ENCODE measurements at regions not wholly inside any gene's neighbourhood (a gene's known extent, or its start where the extent isn't known, plus 50 kb on each side); places are given as distances from the start of the nearest gene placed in this dataset.
A peak's percentile ranks its signal among the peaks of the same experiment; 100 is the strongest.

DNA sequence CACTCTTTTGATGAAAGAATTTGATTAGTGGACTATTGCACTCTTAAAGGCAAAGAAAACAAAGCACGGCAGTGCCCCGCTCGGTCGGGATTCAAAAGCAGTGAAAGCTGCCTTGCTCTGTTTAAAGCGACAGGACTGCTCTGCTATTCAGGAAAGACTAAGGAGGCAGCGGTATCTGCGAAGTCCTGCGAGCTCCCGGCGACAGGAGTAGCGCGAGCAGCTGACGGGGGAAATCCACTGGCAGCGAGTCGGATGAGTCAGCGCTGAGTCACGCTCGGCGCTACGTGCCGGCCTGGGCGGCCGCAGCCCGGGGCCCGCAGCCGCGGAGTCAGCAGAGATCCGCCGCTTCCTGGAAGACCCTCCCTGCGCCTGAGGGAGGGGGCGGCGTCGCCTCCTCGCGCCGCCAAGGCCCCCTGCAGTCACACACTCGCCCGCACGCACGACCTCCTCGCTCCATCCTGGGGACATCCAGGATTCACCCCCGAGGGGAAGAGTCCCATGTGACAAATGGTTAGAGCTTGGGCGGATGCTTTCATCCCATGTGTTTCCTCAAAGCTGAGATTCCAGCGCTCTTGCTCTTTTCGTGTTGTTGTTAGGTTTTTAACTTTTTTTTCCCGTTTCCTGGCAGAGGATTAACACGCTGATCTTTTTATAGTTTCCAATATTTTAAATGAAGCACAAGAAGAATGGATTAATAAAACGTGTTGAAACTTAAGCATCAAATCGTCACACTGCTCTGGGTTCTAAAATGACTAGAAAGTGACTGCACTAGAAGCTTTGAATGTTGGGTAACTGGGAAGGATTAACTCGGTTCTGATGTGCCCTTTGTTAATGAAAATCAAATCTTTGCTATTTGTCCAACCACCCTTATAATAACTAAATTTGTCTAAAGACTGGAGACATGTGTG lies 102.5 kb downstream of the ARRDC3 start (continued):
- TF ChIP-seq, protein P1, sequence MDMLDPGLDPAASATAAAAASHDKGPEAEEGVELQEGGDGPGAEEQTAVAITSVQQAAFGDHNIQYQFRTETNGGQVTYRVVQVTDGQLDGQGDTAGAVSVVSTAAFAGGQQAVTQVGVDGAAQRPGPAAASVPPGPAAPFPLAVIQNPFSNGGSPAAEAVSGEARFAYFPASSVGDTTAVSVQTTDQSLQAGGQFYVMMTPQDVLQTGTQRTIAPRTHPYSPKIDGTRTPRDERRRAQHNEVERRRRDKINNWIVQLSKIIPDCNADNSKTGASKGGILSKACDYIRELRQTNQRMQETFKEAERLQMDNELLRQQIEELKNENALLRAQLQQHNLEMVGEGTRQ (IDR thresholded peaks at IDR 0.05): peak; percentile 66
- no peak for TF ChIP-seq ESRRA (IDR thresholded peaks at IDR 0.05; ENCODE audit: borderline replicate concordance, low read length)
- peak; percentile 88 for TF ChIP-seq HEYL (CRISPR knock-in tag; IDR thresholded peaks at IDR 0.05)
- TF ChIP-seq, protein P2, sequence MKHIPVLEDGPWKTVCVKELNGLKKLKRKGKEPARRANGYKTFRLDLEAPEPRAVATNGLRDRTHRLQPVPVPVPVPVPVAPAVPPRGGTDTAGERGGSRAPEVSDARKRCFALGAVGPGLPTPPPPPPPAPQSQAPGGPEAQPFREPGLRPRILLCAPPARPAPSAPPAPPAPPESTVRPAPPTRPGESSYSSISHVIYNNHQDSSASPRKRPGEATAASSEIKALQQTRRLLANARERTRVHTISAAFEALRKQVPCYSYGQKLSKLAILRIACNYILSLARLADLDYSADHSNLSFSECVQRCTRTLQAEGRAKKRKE (CRISPR knock-in tag; IDR thresholded peaks at IDR 0.05; ENCODE audit: low read depth): peak; percentile 98
- TF ChIP-seq EHMT2 (IDR thresholded peaks at IDR 0.05; ENCODE audit: low read depth): no peak
- TF ChIP-seq, protein P3, sequence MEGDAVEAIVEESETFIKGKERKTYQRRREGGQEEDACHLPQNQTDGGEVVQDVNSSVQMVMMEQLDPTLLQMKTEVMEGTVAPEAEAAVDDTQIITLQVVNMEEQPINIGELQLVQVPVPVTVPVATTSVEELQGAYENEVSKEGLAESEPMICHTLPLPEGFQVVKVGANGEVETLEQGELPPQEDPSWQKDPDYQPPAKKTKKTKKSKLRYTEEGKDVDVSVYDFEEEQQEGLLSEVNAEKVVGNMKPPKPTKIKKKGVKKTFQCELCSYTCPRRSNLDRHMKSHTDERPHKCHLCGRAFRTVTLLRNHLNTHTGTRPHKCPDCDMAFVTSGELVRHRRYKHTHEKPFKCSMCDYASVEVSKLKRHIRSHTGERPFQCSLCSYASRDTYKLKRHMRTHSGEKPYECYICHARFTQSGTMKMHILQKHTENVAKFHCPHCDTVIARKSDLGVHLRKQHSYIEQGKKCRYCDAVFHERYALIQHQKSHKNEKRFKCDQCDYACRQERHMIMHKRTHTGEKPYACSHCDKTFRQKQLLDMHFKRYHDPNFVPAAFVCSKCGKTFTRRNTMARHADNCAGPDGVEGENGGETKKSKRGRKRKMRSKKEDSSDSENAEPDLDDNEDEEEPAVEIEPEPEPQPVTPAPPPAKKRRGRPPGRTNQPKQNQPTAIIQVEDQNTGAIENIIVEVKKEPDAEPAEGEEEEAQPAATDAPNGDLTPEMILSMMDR (IDR thresholded peaks at IDR 0.05): no peak
- TF ChIP-seq CHD2 (IDR thresholded peaks at IDR 0.05; ENCODE audit: low read length, partially characterized antibody): no peak
- no peak for TF ChIP-seq RCOR1 (IDR thresholded peaks at IDR 0.05; ENCODE audit: low read depth, low read length)
- TF ChIP-seq FOXS1 (CRISPR knock-in tag; IDR thresholded peaks at IDR 0.05): 0 out of 2 replicates have a peak, but pooled peaks have one; percentile 53
- no peak for TF ChIP-seq RFX5 (IDR thresholded peaks at IDR 0.05)
- peak; percentile 95 for TF ChIP-seq TFCP2L1 (CRISPR knock-in tag; IDR thresholded peaks at IDR 0.05)
- TF ChIP-seq, protein P4, sequence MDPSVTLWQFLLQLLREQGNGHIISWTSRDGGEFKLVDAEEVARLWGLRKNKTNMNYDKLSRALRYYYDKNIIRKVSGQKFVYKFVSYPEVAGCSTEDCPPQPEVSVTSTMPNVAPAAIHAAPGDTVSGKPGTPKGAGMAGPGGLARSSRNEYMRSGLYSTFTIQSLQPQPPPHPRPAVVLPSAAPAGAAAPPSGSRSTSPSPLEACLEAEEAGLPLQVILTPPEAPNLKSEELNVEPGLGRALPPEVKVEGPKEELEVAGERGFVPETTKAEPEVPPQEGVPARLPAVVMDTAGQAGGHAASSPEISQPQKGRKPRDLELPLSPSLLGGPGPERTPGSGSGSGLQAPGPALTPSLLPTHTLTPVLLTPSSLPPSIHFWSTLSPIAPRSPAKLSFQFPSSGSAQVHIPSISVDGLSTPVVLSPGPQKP (IDR thresholded peaks at IDR 0.05; ENCODE audit: low read depth, low read length): no peak
- TF ChIP-seq FOSB (CRISPR knock-in tag; IDR thresholded peaks at IDR 0.05): 0 out of 2 replicates have a peak, but pooled peaks have one; percentile 14
- TF ChIP-seq PHF8 (IDR thresholded peaks at IDR 0.05; ENCODE audit: borderline replicate concordance, low read depth): no peak; the same call in 1 of the 2 replicates
- TF ChIP-seq NR3C1 (IDR thresholded peaks at IDR 0.05): no peak
- no peak for TF ChIP-seq ZFP36 (IDR thresholded peaks at IDR 0.05; ENCODE audit: borderline replicate concordance, partially characterized antibody)
- TF ChIP-seq, protein P5, sequence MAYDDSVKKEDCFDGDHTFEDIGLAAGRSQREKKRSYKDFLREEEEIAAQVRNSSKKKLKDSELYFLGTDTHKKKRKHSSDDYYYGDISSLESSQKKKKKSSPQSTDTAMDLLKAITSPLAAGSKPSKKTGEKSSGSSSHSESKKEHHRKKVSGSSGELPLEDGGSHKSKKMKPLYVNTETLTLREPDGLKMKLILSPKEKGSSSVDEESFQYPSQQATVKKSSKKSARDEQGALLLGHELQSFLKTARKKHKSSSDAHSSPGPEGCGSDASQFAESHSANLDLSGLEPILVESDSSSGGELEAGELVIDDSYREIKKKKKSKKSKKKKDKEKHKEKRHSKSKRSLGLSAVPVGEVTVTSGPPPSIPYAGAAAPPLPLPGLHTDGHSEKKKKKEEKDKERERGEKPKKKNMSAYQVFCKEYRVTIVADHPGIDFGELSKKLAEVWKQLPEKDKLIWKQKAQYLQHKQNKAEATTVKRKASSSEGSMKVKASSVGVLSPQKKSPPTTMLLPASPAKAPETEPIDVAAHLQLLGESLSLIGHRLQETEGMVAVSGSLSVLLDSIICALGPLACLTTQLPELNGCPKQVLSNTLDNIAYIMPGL (CRISPR knock-in tag; IDR thresholded peaks at IDR 0.05; ENCODE audit: borderline replicate concordance): no peak
- TF ChIP-seq CBX2 (IDR thresholded peaks at IDR 0.05; ENCODE audit: borderline replicate concordance, low read depth): no peak
- no peak for TF ChIP-seq KDM5A (IDR thresholded peaks at IDR 0.05)
- TF ChIP-seq CEBPB (IDR thresholded peaks at IDR 0.05): 0 out of 4 replicates have a peak, but pooled peaks of 1 of the 2 experiments have one; percentile 25
- TF ChIP-seq HOXB5 (CRISPR knock-in tag; IDR thresholded peaks at IDR 0.05): peak; percentile 93
- TF ChIP-seq, protein P6, sequence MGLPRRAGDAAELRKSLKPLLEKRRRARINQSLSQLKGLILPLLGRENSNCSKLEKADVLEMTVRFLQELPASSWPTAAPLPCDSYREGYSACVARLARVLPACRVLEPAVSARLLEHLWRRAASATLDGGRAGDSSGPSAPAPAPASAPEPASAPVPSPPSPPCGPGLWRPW (IDR thresholded peaks at IDR 0.05): no peak
- no peak; the same call in 1 of the 2 replicates for TF ChIP-seq RARB (CRISPR knock-in tag; IDR thresholded peaks at IDR 0.05)
- TF ChIP-seq, protein P7, sequence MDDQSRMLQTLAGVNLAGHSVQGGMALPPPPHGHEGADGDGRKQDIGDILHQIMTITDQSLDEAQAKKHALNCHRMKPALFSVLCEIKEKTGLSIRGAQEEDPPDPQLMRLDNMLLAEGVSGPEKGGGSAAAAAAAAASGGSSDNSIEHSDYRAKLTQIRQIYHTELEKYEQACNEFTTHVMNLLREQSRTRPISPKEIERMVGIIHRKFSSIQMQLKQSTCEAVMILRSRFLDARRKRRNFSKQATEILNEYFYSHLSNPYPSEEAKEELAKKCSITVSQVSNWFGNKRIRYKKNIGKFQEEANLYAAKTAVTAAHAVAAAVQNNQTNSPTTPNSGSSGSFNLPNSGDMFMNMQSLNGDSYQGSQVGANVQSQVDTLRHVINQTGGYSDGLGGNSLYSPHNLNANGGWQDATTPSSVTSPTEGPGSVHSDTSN (IDR thresholded peaks at IDR 0.05): peak; percentile 81
- TF ChIP-seq RAD21 (conservative IDR thresholded peaks at IDR 0.05 in 1 of 2, IDR thresholded peaks at IDR 0.05 in 1 of 2): peak; percentile 3 to 45; a peak in 2 of 5 replicates
- TF ChIP-seq CBX8 (IDR thresholded peaks at IDR 0.05): no peak
- peak; percentile 61 to 85; a peak in 4 of 5 replicates for TF ChIP-seq EP300 (IDR thresholded peaks at IDR 0.05)
- TF ChIP-seq JUNB (IDR thresholded peaks at IDR 0.05): peak; percentile 97
- TF ChIP-seq KDM1A (IDR thresholded peaks at IDR 0.05; ENCODE audit: low read depth): no peak
- TF ChIP-seq NPAS2 (CRISPR knock-in tag; IDR thresholded peaks at IDR 0.05; ENCODE audit: borderline replicate concordance): peak; percentile 82
- TF ChIP-seq MAFK (IDR thresholded peaks at IDR 0.05; ENCODE audit: partially characterized antibody): peak; percentile 97
- no peak for TF ChIP-seq CHD4 (IDR thresholded peaks at IDR 0.05; ENCODE audit: borderline replicate concordance)
- TF ChIP-seq GATA3 (IDR thresholded peaks at IDR 0.05; ENCODE audit: borderline replicate concordance): peak; percentile 85
